ENCODE measurements at regions not wholly inside any gene's neighbourhood (a gene's known extent, or its start where the extent isn't known, plus 50 kb on each side); places are given as distances from the start of the nearest gene placed in this dataset.

GRCh38 chr5:164748861-164749260 is 1243.4 kb downstream of the MAT2B start:
- Mint-ChIP-seq H3K27ac (no peak overlapping the region), H3K27me3 (no peaks in the 10 kb centered on the region), H3K36me3 (ENCODE audit: insufficient read depth) (no peaks in the 10 kb centered on the region), H3K9me3 (ENCODE audit: low read depth) (no peaks in the 10 kb centered on the region), H3K4me1 (ENCODE audit: low read depth) (no peaks in the 10 kb centered on the region), H3K4me3 (ENCODE audit: low read depth) (no peak overlapping the region)
- no peak for TF ChIP-seq CTCF (IDR thresholded peaks at IDR 0.05; ENCODE audit: unreplicated experiment)
- no peak for DNase-seq (ENCODE audit: low spot score, unreplicated experiment)

GRCh38 chr5:164753434-164753833 is 1248.0 kb downstream of the MAT2B start:
- H3K36me3 Mint-ChIP-seq (ENCODE audit: insufficient read depth) = no peaks in the 10 kb centered on the region
- no peaks in the 10 kb centered on the region for H3K4me1 Mint-ChIP-seq (ENCODE audit: low read depth)
- no peak overlapping the region for H3K27ac Mint-ChIP-seq

GRCh38 chr5:164763206-164763605 is 1257.8 kb downstream of the MAT2B start:
- H3K27ac Mint-ChIP-seq = no peak overlapping the region
- DNase-seq (ENCODE audit: low spot score, unreplicated experiment) = no peak
- H3K4me1 Mint-ChIP-seq (ENCODE audit: low read depth) = no peaks in the 10 kb centered on the region
- H3K9me3 Mint-ChIP-seq (ENCODE audit: low read depth) = peaks cover 10% of the 10 kb centered on the region
- H3K27me3 Mint-ChIP-seq = no peaks in the 10 kb centered on the region
- TF ChIP-seq CTCF (IDR thresholded peaks at IDR 0.05; ENCODE audit: unreplicated experiment) = no peak
- no peaks in the 10 kb centered on the region for H3K36me3 Mint-ChIP-seq (ENCODE audit: insufficient read depth)
- H3K4me3 Mint-ChIP-seq (ENCODE audit: low read depth) = no peak overlapping the region

More at GRCh38 chr5:164753434-164753833, 1248.0 kb downstream of the MAT2B start:
- no peak for DNase-seq (ENCODE audit: low spot score, unreplicated experiment)
- Mint-ChIP-seq H3K9me3 (ENCODE audit: low read depth) (no peaks in the 10 kb centered on the region), H3K27me3 (no peaks in the 10 kb centered on the region), H3K4me3 (ENCODE audit: low read depth) (no peak overlapping the region)
- no peak for TF ChIP-seq CTCF (IDR thresholded peaks at IDR 0.05; ENCODE audit: unreplicated experiment)

- no peaks in the 10 kb centered on the region for H3K27me3 Mint-ChIP-seq
- H3K36me3 Mint-ChIP-seq (ENCODE audit: insufficient read depth) = peaks cover 2% of the 10 kb centered on the region
- no peaks in the 10 kb centered on the region for H3K4me1 Mint-ChIP-seq (ENCODE audit: low read depth)
- DNase-seq (ENCODE audit: low spot score, unreplicated experiment) = no peak
- no peak overlapping the region for H3K4me3 Mint-ChIP-seq (ENCODE audit: low read depth)
- no peak overlapping the region for H3K27ac Mint-ChIP-seq
- no peak for TF ChIP-seq CTCF (IDR thresholded peaks at IDR 0.05; ENCODE audit: unreplicated experiment)
- peaks cover 14% of the 10 kb centered on the region for H3K9me3 Mint-ChIP-seq (ENCODE audit: low read depth)
Observed at GRCh38 chr5:164772122-164772521, 1266.7 kb downstream of the MAT2B start.

GRCh38 chr5:164784230-164784629 is 1278.8 kb downstream of the MAT2B start:
- Mint-ChIP-seq H3K4me1 (ENCODE audit: low read depth) (no peaks in the 10 kb centered on the region), H3K4me3 (ENCODE audit: low read depth) (no peak overlapping the region), H3K27me3 (no peaks in the 10 kb centered on the region), H3K27ac (no peak overlapping the region), H3K9me3 (ENCODE audit: low read depth) (no peaks in the 10 kb centered on the region), H3K36me3 (ENCODE audit: insufficient read depth) (no peaks in the 10 kb centered on the region)
- TF ChIP-seq CTCF (IDR thresholded peaks at IDR 0.05; ENCODE audit: unreplicated experiment) = no peak
- no peak for DNase-seq (ENCODE audit: low spot score, unreplicated experiment)
